Kidney (tissue), 13 donors: ENCODE measurements at regions not wholly inside any gene's neighbourhood (a gene's known extent, or its start where the extent isn't known, plus 50 kb on each side); places are given as distances from the start of the nearest gene placed in this dataset.
A peak's percentile ranks its signal among the peaks of the same experiment; 100 is the strongest.

Experiments used
- DNase-seq, 5 donors: peaks; one replicate each; pipeline ENCODE4 v3.0.0-alpha.2; 2013 to 2020
- FAIRE-seq: peaks from 2 replicates; lab custom pipeline; 2012; peaks lifted over from hg19 to GRCh38; lab: Jason Lieb, UNC
- H3K27ac ChIP-seq, 2 donors: one replicate each; pipeline ENCODE4 v1.7.0; 2013; ENCODE audit warnings: low read depth in 2 of 2, low read length in 2 of 2, inconsistent platforms in 1 of 2
- H3K27me3 ChIP-seq: one replicate; pipeline ENCODE4 v1.7.1; 2013; ENCODE audit warnings: low read length, inconsistent platforms; ENCODE audit not compliant: control insufficient read depth, insufficient read depth
- H3K36me3 ChIP-seq, 3 donors: one replicate each; pipeline versions ENCODE4 v1.7.0 to v1.7.1; 2013; ENCODE audit warnings: low read length in 3 of 3, control low read depth in 1 of 3, inconsistent platforms in 1 of 3; ENCODE audit not compliant: insufficient read depth in 3 of 3, control insufficient read depth in 2 of 3
- H3K4me1 ChIP-seq, 3 donors: one replicate each; pipeline versions ENCODE4 v1.7.0 to v1.7.1; 2013; ENCODE audit warnings: low read length in 3 of 3, inconsistent platforms in 1 of 3, low read depth in 1 of 3; ENCODE audit not compliant: control insufficient read depth in 2 of 3, insufficient read depth in 2 of 3
- H3K4me3 ChIP-seq, 3 donors: one replicate each; pipeline versions ENCODE4 v1.7.0 to v1.8.1; 2013; ENCODE audit warnings: low read length in 3 of 3, control low read depth in 1 of 3, inconsistent platforms in 1 of 3
- H3K9ac ChIP-seq, 3 donors: one replicate each; pipeline versions ENCODE4 v1.7.0 to v1.7.1; 2013; ENCODE audit warnings: low read length in 3 of 3, control low read depth in 1 of 3, inconsistent platforms in 1 of 3
- H3K9me3 ChIP-seq, 3 donors: one replicate each; pipeline versions ENCODE4 v1.7.0 to v1.7.1; 2013; ENCODE audit warnings: low read length in 3 of 3, control low read depth in 1 of 3, inconsistent platforms in 1 of 3; ENCODE audit not compliant: control insufficient read depth in 2 of 3, insufficient read depth in 1 of 3
- intact Hi-C: fragments of 100-400 bp; cut with DNase I; formaldehyde crosslinking; loops from one replicate; pipeline ENCODE4 v1.11.1; 2022
- TF ChIP-seq, protein P1 (sequence below): IDR thresholded peaks from 3 replicates; pipeline ENCODE4 v1.5.1; 2012; ENCODE audit warnings: mild to moderate bottlenecking, moderate library complexity, borderline replicate concordance; ENCODE audit not compliant: insufficient read depth; ENCODE audit errors: extremely low read depth
- donor health status: control.
- donor health status: control.
- donor health status: control.
- donor health status: control.
- donor health status: control.
- donor health status: DM: yes; HTN: yes; CAD: no.
- donor health status: Normal renal cell carcinoma (clear cell type).

DNA sequence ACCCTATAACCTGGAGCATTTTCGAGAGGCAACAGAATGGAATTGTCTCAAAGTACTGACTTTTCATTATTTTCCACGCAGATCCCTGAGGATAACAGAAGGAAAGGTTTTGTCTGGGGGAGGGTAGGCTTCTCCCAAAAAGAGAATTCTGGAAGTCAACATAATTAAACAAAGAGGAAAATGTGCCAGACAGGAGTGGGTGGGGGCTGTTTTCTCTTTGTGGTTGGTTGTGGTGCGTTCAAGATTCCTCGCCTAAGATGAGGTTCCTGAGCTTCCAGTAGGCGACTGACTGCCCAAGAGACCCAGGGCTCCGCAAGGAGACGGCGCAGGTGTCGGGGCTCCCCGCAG, 70.4 kb downstream of the SOX4 start:
- intact Hi-C loops = no loop called here
- TF ChIP-seq, protein P1, sequence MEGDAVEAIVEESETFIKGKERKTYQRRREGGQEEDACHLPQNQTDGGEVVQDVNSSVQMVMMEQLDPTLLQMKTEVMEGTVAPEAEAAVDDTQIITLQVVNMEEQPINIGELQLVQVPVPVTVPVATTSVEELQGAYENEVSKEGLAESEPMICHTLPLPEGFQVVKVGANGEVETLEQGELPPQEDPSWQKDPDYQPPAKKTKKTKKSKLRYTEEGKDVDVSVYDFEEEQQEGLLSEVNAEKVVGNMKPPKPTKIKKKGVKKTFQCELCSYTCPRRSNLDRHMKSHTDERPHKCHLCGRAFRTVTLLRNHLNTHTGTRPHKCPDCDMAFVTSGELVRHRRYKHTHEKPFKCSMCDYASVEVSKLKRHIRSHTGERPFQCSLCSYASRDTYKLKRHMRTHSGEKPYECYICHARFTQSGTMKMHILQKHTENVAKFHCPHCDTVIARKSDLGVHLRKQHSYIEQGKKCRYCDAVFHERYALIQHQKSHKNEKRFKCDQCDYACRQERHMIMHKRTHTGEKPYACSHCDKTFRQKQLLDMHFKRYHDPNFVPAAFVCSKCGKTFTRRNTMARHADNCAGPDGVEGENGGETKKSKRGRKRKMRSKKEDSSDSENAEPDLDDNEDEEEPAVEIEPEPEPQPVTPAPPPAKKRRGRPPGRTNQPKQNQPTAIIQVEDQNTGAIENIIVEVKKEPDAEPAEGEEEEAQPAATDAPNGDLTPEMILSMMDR = no peak
- no peak overlapping the region for H3K27ac ChIP-seq
- H3K36me3 ChIP-seq = no peaks in the 10 kb centered on the region
- no peak overlapping the region for H3K9ac ChIP-seq
- H3K4me1 ChIP-seq = peaks cover 0 to 9% (median 0%) of the 10 kb centered on the region in 3 donors
- peak in 1 of 5 donors; percentile 33 for DNase-seq
- no peaks in the 10 kb centered on the region for H3K9me3 ChIP-seq
- no peak for FAIRE-seq
- H3K4me3 ChIP-seq = peak overlapping the region in 2 of 3 donors; percentile 60 to 89
- no peaks in the 10 kb centered on the region for H3K27me3 ChIP-seq

DNA sequence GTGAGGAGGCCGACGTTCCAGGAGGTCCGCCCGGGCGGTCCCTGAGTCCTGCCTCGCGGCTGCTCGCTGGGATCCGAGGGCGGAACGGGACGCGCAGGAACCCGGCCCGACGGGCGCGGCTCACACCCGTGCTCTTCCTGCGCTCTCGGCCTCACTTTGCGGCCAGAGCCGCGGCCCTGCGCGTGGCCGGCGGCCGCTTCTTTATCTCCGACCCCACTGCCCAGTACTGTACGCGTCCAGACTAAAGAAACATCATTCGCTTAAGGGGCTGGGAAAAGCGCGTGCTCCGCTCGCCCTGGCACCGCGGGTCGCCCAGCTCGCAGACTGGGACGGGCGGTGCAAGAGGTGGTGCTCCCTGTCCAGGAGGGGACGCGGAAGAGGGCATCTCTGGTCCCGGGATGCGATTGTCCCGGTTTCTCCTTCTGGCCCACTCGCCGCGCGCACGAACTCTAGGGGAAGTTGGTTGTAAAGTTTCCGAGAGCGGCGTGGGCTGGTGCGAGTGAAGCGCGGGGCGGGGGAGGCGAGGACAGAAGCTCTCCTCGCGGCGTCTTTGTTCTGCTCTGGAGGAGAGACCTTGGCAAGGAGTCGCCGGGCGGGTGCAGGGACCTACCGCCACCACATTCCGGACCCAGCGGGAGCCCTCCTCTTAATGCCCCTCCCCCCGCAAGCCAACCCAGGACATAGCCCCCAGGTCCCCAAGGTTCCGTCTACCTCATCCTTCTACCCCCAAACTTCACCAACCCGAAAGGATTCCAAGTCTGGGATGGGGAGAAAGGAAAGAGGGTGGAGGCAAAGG, 71.0 kb downstream of the SOX4 start:
- Histone ChIP-seq H3K27ac (no peak overlapping the region), H3K27me3 (no peaks in the 10 kb centered on the region), H3K9ac (peak overlapping the region in 2 of 3 donors; percentile 48 to 50), H3K4me3 (peak overlapping the region; percentile 54 to 89 (median 60)), H3K9me3 (no peaks in the 10 kb centered on the region), H3K36me3 (no peaks in the 10 kb centered on the region), H3K4me1 (peaks cover 0 to 9% (median 0%) of the 10 kb centered on the region in 3 donors)
- TF ChIP-seq, protein P1 = no peak
- DNase-seq (peak; percentile 82 to 91 (median 87)), FAIRE-seq (no peak)
- intact Hi-C loops = no loop called here

DNA sequence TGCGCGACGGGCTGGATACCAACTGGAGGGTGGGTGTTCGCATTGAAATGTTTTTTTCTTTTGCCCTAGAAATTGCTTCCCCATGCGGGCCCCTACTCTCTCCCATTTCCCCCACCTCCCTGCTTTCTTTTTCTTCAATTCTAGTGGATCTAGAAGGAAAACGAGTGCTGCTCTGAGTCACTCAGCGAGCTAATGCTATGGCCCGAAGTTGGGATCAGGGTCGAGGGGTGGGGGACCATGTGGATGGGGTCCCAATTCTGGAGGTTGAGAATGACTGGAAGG, 71.5 kb downstream of the SOX4 start:
- TF ChIP-seq, protein P1 = no peak

More for the DNA sequence above, 71.5 kb downstream of the SOX4 start:
- Histone ChIP-seq H3K36me3 (no peaks in the 10 kb centered on the region), H3K9me3 (no peaks in the 10 kb centered on the region), H3K27ac (no peak overlapping the region), H3K27me3 (no peaks in the 10 kb centered on the region), H3K4me1 (peaks cover 0 to 9% (median 0%) of the 10 kb centered on the region in 3 donors), H3K9ac (peak overlapping the region in 1 of 3 donors; percentile 42), H3K4me3 (peak overlapping the region; percentile 54 to 89 (median 60))
- FAIRE-seq = no peak
- no peak for DNase-seq
- intact Hi-C loops = no loop called here
